ENCODE measurements at regions not wholly inside any gene's neighbourhood (a gene's known extent, or its start where the extent isn't known, plus 50 kb on each side); places are given as distances from the start of the nearest gene placed in this dataset.

DNA sequence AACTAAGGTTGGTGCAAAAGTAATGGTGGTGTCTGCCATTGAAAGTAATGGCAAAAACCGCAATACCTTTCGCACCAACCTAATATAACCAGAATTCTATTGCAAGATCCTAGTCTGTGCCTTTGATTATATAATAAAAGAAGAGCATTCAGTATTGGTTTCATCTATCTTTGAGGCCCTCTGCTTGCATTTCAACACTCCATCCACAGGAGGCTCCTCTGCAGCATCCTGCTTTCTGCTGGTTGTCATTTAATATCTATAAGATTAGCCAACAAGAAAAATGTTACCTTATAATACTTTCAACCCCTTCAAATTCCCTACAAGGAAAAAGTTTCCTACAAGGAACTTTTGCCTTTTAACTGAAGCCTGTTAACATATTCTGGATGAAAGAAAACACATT, 139.2 kb downstream of the CDCA7 start:
- no peak overlapping the region for H3K27ac ChIP-seq
- TF ChIP-seq, protein P1, sequence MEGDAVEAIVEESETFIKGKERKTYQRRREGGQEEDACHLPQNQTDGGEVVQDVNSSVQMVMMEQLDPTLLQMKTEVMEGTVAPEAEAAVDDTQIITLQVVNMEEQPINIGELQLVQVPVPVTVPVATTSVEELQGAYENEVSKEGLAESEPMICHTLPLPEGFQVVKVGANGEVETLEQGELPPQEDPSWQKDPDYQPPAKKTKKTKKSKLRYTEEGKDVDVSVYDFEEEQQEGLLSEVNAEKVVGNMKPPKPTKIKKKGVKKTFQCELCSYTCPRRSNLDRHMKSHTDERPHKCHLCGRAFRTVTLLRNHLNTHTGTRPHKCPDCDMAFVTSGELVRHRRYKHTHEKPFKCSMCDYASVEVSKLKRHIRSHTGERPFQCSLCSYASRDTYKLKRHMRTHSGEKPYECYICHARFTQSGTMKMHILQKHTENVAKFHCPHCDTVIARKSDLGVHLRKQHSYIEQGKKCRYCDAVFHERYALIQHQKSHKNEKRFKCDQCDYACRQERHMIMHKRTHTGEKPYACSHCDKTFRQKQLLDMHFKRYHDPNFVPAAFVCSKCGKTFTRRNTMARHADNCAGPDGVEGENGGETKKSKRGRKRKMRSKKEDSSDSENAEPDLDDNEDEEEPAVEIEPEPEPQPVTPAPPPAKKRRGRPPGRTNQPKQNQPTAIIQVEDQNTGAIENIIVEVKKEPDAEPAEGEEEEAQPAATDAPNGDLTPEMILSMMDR (IDR thresholded peaks at IDR 0.05) = no peak
- no peak for TF ChIP-seq ZFX (IDR thresholded peaks at IDR 0.05; ENCODE audit: borderline replicate concordance)

DNA sequence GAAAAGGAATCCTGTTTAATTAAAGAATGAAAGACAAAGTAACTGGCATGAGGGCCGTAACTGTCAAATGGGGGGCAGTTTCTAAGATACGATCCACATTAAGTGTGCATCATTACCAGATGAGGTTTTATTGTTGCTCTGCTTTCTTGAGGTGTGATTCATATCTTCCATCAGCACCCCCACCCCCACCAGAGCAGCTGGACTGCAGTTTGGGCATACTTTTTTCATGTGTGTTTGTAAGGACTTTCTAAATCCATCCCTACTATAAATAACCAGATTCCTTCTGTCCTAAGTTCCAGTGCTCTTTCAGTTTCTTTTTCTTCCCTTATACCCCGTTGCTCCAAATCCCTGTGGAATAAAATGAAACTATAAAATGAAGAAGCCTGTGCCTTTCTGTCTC, 142.1 kb downstream of the CDCA7 start:
- TF ChIP-seq ZFX (IDR thresholded peaks at IDR 0.05; ENCODE audit: borderline replicate concordance) = no peak
- no peak overlapping the region for H3K27ac ChIP-seq

DNA sequence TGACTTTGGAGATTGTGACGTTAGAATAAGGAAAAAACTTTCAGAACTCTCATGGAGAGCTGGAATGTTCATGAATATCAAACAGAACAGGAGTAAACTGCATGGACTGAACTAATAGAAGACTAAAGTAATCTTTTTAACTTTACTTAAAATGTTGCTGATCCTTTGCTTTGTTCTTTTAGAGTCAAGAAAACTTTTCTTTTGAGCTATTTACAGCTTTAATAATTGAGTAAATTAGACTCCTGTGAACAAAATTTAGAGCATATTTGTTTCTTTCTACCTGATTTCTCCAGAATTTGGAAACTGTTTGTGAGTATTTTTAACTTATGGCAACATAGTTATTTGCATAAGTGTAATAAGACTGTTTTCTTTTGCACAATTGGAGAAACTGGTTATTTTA, 146.3 kb downstream of the CDCA7 start:
- H3K27ac ChIP-seq = no peak overlapping the region
- TF ChIP-seq, protein P1 (IDR thresholded peaks at IDR 0.05) = no peak

DNA sequence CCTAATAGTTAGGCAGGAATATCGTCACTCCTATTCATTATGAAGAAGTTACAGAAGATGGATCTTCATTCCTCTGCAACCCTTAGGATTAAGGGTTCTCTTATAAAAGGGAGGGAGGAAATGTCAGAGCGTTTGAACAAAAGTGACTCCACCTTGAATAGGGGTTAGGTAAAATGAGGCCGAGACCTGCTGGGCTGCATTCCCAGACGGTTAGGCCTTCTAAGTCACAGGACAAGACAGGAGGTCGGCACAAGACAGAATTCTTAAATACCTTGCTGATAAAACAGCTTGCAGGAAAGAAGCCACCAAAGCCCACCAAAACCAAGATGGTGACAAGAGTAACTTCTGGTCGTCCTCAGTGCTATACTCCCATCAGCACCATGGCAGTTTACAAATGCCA, 147.6 kb downstream of the CDCA7 start:
- H3K27ac ChIP-seq = no peak overlapping the region
- TF ChIP-seq, protein P1 (IDR thresholded peaks at IDR 0.05) = no peak
- TF ChIP-seq ZFX (IDR thresholded peaks at IDR 0.05; ENCODE audit: borderline replicate concordance) = no peak

DNA sequence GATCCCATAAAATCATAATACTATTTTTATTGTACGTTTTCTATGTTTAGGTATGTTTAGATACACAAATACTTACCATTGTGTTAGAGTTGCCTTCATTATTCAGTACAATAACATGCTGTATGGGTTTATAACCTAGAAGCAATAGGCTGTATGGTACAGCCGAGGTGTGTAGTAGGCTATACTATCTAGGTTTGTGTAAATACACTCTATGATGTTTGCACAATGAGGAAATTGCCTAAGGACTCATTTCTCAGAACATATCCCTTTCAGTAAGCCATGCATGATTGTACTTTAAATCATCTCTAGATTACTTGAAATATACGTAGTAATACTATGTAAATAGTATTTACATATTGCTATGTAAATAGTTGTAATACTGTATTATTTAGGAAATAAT, 156.7 kb downstream of the CDCA7 start:
- TF ChIP-seq ZFX (IDR thresholded peaks at IDR 0.05; ENCODE audit: borderline replicate concordance) = no peak
- no peak overlapping the region for H3K27ac ChIP-seq

DNA sequence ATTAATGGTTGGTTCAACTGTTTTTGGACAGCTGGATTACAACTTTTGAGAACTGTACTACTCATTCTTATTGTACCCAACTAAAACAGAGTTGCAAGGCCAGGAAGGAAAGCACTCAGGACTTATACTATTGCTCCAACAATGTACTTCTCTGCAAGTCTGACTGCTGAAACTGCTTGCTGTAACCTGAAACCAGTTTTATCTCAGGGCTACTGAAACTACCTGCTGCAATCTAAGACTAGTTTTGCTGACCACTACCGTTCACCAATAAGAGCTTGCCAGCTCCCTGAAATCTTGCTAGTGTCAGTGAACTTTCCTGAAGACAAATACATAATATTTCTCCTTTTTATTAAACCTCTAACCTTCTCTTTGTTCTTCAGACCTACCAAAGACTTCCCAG, 157.3 kb downstream of the CDCA7 start:
- no peak overlapping the region for H3K27ac ChIP-seq
- TF ChIP-seq, protein P1 (IDR thresholded peaks at IDR 0.05) = no peak
- TF ChIP-seq ZFX (IDR thresholded peaks at IDR 0.05; ENCODE audit: borderline replicate concordance) = no peak

DNA sequence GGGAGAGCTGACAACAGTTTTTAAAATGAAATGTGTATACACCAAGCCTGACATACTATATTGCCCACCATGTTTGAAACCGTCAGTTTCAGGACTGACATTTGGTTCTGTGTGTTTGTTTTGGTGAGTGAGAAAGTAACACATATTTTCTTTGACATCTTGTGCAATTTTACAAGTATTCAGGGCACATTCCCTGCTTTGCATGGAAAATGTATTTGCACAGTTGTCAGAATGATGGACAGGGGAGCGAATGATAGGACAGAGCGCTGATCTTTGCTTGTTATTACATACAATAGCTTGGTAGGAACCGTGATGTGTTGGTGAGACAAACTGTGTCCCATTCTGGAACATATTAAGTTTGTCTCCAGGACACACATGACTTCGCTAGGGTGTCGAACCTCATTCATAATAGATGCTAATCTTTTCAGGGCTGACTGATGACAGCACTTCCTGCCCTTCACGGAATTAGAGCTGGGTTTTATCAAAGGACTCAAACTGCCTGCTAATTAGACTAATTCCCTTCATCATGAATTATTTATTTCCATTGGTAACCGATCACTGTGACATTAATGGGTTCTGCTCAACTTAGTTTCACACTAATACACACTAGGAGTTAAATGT, 158.5 kb downstream of the CDCA7 start:
- H3K27ac ChIP-seq = no peak overlapping the region
- TF ChIP-seq, protein P1 (IDR thresholded peaks at IDR 0.05) = no peak
- no peak for TF ChIP-seq ZFX (IDR thresholded peaks at IDR 0.05; ENCODE audit: borderline replicate concordance)

DNA sequence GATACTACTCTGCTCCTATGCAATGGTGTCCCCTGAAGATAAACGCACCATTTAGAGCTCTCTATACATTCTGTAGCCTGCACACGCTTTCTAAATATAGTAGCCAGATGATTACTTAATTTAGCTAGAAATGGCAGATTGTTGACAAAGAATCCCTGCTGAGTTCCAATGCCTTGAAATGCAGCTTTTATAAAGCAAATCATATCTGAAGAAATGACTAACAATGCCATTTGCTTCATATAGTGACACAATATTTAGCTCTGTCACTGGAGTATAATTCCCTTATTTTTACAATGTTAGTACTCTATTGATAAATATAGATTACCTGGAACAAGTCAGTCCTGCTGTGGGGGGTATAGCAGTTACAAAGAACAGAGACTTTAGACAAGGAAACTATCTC, 166.2 kb downstream of the CDCA7 start:
- TF ChIP-seq ZFX (IDR thresholded peaks at IDR 0.05; ENCODE audit: borderline replicate concordance) = no peak
- TF ChIP-seq, protein P1 (IDR thresholded peaks at IDR 0.05) = no peak
- no peak overlapping the region for H3K27ac ChIP-seq
